ENCODE measurements at regions not wholly inside any gene's neighbourhood (a gene's known extent, or its start where the extent isn't known, plus 50 kb on each side); places are given as distances from the start of the nearest gene placed in this dataset.

DNA sequence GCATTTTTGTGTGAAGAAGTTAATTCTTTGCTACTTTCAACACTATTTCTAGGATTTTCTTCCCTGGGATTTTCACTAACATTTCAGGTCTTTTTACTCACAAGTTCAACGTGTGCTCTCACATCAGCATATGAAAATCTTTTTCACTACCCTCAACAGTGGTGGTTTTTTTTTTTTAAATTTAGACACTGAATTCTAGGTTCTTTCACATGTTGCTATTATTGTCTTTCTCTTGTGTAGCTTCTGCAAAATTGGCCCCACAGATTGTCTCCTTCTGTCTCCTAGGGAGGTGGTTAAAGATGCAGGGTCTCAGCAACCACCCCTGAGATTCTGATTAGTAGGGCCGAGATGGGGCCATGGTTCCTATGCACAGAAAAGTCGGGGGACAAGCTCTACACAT, 165.0 kb upstream of the GPR26 start:
- DNase-seq: no peak

DNA sequence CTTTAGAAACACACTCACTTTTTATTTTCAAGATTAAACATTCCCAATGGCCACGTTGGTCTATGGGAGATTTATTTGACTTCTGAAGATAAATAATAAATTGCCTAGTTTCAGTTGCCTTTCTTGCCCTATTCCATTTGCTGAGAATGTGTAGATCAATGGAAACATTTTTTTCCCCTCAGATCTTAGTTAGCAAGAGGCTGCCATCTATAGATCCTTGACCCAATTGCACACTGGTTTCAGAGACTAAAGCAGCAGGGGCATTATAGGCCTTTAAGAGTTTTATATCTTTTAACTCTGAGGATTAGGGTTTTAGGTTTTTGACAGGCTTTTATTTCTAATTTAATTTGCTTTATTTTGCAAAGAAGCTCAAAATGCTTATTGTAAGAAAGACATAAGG, 163.2 kb upstream of the GPR26 start:
- DNase-seq: no peak

DNA sequence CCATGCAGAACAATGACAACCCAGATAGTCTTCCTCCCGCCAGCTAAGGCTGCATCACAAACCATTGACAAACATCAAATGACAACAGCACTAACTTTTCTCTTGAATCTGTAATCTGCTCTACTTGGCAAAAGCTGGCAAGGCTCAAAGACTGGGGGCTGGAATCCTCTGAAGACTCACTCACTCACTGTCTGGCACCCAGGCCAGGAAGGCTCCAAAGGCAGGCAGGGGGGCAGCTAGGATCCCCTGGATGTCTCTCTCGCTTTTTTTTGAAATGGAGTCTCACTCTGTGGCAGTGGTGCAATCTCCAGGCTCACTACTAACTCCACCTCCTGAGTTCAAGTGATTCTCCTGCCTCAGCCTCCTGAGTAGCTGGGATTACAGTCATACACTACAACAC, 159.7 kb upstream of the GPR26 start:
- DNase-seq: no peak

DNA sequence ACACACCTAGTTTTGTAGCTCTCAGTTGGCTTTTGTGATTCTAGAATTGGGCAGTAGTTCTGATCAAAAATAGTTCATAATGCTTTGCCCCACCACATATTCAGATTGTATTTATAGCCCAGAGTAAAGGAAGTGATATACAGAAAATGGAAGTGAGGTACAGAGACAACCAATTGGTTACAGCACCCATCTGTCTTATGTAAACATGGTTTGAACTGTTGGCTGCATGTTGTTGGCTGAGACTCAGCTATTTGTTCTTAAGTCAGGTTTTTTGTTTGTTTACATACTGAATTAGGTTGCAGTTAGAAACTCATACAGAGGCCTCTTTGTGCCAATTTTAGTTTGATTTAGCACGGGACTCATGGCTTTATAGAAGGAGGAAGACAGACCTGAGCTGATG, 158.9 kb upstream of the GPR26 start:
- no peak for DNase-seq

DNA sequence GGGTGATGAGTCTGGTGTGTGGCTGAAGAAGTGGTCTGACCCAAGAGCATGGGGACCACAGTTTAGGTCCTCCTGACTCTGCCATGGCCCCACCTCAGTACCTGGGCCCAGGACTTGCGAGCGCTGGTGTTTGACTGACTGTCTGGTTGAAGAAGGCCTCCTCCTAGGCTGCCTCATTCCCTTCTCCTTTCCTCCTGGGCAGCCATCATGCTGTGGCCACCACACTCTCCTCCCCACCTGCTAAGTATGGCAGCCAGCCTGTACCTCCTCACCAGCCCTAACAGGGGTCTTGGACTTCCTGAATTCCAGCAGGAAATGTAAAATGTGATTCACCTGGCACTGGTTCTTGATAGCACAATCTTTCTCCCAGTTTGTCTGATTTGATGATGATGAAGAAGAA, 156.8 kb upstream of the GPR26 start:
- DNase-seq: no peak

DNA sequence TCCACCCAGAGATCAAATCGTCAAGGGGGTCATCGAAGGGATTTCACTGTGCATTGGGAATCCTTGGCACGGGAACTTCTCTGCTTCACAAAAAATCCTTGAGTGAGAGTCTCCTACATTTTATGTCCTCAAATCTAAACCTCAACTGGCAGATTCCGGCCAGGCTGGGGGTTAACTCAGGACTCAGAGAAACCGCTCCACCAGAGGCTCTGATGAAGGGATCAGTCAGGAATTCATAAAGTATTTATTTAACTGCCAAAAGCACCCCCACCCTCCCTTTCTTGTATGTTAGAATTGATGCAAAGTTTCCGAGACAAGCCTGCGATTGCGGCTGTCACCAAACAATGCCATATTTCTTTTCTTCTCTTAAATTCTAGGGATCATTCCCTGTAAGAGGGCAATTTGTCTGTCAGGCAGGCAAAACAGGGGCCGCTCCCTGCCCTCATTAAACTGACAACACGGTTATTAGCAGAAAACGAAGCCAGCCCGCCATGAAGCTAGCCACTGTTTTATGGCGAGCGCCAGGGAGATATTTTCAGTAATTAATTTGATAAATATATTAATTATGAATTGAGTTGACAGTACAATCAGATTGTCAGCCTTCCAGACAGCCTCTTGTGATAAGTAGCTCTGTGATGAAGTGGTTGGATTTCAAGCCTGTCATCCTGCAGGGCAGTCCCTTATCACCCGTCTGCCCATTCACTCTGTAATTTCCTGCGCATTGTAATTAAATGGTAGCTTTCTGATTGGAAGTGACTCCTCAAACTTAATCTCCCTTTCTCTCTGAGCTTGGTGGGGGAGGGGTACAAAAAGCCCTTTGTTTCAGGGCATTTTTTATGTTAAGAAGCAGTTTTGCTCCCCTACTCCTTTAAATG, 153.0 kb upstream of the GPR26 start:
- DNase-seq: no peak

DNA sequence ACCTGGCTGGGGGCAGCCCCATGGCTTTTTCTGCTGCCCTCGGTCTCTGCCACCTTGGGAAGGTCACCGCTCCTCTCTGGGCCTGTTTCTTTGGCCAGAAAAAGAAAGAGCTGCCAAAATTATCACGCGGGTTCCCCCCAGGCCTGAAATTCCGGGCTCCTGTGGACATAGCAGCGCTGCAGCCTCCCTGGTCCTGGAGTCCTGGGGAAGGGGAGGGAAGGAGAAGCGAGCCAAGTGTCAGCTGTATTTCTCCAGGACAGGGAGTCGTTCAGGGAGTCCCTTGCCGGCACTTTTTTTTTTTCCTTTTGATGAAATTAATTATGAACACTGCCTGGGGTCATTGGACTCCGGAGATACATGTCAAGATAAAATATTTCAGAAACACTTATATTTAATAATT, 152.3 kb upstream of the GPR26 start:
- no peak for DNase-seq

DNA sequence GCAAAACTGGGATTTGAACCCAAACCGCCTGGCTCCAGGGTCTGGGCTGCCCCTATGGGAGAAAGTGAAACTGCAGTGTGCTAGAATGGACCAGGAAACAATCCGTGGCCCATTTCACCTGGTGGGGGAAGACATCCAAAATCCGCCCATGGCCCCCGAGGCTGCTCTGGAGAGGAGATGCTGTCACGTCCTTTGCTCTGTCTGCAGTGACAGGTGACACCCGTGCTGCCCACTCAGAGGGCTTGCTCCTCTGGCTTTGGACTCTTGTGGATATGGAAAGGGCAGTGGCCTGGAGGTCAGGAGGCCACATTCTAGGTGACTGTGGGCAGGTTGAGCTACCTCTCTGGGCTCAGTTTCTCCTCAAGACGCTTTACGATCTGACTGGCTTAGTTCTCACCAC, 151.2 kb upstream of the GPR26 start:
- no peak for DNase-seq

DNA sequence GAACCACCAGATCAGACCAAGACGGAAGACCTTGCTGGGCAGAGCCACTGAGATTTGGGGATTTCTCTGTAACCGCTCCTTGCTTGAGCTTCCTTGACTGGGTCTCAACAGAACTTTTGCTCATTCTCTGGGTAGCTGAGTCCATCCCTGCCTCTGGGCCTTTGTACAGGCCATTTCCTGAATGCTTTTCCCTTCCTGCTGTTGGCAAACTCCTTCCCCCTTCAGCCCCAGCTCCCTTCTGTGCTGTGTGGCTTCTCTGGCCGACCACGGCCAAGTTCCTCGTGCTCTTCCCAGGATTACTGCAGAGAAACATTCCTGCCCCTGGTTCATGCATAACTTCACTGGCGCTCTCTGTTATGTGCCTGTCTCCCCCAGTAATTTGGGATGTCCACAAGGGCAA, 150.5 kb upstream of the GPR26 start:
- DNase-seq: no peak

DNA sequence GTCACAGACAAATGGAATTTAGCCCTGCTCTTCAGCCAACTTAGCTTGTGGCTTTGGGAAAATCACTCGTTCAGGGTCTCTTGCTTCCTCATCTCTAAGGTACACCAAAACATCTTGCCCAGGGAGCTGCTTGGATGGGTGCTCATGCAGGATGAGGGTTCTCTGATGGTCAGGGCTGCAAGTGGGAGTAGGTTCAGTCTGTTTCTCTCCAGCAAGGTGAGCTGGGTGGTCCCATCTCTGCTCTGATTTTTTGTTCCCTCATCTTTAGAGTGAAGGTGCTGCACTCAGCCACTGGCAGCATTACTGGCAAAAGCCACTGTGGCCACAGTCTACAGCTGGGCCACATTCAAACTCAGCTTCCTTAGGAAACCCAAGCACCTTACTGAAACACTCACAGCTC, 149.9 kb upstream of the GPR26 start:
- no peak for DNase-seq

DNA sequence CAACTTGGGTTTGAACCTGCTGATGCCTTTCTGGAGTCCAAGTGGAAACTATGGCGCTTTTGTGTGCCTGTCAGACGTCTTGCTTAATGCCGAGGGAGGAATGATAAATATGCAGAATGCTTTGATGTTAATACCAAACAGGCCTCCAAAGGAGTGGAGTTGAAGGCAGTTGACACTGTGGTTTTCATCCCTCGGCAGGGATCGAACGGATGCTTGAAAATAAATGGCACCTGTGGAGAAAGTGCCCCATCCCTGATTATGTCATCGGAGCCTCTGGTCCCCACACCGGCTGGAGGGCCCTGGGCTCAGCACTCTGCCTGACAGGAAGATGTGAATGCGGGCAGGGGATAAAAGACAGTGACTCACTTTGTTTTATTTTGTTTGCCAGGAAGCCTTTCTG, 148.7 kb upstream of the GPR26 start:
- DNase-seq: no peak

DNA sequence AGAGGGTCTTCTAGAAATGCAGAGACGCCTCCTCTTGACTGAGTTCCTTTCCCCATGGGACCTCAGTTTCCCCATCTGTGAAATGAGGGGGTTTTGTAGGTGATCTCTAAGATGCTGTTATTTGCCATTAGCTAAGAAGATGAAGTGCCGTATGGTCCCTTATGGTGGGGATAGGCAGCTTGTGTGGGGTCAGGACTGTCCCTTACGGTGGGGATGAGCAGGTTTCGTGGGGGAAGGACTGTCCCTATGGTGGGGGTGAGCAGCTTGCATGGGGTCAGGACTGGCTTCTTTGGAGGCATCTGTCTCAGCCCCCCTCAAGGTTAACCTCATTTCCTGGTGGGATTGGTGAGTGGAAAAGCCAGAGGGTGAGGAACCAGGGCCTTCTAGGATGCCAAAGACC, 148.3 kb upstream of the GPR26 start:
- no peak for DNase-seq

DNA sequence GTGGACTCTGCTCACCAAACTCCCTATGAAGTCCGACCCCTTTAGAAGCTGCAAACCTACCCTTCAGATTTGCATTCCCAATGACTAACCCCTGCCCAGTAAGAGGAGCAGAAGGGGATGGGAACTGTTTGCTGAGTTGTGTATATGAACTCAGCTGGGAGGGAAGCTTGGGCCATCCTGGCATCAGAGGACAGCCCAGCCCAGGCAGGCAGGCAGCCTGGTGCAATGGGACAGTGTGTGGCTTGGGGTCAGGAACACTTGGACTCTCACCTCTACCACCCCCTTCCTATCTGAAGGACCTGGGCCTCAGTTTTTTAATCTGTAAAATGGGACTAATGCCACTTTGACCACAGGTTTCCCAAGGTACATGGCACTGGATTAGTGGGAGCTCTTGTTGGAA, 147.4 kb upstream of the GPR26 start:
- DNase-seq: no peak

DNA sequence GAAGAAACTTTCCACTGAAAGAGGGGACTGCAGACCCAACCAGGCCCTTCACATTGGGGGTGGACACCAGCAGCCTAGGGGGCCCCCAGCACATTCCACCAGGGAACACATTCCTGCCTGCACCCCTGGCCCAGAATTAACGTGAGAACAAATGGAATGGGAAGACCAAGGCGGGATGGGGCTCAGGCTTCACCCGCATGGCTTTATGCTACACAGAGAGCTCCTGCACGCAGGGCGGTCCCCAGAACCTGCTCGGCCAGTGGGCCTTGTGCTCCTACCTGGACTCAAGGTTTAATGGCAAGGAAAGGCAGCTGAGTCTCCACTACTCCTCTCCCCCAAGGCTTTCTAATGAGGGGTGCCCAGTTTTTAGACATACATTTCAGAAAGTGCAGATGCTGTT, 146.3 kb upstream of the GPR26 start:
- no peak for DNase-seq

DNA sequence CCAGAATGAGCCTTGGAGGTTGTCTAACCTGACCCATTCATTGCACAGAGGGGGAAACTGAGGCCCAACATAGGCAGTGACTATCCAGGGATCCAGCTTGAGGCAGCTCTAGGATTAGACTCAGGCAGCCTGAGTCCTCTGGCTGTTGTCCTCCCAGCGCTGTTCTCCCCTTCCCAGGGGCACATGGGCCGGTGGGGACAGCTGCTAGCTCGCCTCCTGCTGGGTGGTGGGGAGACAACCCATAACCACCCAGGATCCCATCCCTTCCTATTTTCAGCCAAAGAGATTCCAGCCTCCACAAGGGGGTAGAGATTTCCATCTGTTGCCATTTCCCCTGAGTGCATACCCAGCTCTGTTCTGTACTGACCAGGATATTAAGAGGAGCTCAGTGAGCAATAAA, 145.1 kb upstream of the GPR26 start:
- no peak for DNase-seq

DNA sequence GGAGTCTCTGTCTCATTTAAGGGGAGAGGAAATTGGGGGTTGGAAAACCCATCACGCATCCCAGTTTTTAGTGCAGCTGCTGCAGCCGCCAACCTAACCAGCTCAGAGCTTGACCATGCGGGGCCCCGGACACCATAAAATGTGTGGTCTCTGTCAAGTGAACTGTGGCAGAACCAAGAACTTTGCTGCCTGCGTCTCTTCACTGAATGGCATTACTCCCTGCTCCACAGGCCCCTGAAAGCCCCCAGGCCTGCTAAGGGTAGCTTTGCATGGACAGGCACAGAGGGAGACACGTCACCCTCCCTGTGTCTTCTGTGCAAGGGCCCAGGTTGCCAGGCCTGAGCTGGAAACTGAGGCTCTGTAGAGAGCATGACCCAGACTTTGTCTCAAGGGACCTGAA, 144.6 kb upstream of the GPR26 start:
- no peak for DNase-seq

DNA sequence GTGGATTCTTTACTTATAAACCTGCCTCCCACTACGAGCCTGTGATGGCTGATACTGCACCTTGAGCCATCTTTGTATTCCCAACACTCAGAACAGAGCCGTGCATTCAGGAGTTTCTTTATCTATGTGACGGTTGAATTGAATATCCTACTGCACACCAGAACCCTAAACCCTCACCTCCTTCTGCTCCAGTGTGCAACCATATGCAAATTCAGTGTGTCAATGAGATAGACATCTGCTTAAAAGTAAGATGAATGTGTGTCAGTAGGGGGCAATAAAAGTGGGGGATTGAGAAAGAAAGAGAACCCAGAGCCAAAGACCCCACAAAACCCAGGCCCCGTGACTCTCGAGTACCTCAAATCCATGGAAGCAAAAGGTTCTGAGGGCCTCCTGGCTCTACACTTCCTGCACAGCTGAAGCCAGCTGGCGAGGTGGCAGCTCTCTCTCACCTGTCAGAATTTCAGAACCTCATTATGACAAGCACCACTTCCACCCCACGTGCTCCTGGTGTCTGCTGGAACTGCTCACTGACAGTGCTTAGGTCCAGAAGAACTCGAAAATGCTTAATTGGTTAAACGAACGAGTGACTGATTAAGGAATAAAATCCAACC, 143.3 kb upstream of the GPR26 start:
- no peak for DNase-seq

DNA sequence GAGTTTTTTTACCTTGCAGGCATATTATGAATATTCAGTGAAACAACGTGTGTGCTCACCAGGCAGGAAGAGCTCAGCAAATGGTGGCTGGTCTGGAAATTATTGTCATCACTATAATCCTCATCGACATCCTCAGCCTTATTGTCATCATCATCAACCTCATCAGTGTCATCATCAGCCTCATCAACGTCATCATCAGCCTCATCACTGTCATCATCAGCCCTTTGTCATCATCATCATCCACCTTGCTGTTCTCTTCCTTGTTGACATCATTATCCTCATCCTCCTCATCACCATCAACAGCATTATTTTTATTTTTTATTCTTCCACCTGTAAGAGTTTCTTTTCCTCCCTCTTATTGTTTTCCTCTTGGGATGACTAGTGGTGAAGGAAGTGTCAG, 142.3 kb upstream of the GPR26 start:
- DNase-seq: no peak

DNA sequence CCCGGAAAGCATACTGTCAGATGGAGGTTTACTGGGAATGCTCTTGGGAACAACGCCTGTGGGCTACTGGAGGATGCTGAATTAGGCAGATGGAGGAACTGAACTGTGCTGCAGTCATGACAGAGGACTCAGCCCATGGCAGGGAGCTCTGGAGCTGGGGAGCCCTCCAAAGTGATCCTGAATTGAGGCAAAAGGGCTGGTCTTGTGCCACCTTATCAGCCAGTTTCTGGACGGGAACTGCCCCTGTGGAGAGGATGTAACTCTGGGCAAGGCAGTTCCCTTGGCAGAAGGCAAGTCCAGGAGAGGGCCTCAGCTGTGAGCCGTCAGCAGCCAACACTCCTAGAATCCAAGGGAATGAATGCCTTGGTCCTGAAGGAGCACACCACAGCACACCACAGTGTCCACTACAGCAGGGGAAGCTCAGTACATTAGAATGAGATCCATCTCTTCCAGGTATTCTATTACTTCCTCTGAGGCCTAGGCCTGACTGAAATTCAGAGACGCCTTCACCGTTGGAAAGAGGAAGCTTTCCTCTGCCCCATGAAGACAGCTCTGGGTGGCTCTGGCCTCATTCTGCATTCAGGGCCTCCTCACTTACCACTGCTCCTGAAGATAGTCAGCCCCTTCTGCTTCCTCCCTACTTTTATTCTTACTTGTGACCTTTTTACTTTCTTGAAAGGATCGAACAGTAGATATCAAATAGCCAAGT, 139.6 kb upstream of the GPR26 start:
- DNase-seq: no peak

DNA sequence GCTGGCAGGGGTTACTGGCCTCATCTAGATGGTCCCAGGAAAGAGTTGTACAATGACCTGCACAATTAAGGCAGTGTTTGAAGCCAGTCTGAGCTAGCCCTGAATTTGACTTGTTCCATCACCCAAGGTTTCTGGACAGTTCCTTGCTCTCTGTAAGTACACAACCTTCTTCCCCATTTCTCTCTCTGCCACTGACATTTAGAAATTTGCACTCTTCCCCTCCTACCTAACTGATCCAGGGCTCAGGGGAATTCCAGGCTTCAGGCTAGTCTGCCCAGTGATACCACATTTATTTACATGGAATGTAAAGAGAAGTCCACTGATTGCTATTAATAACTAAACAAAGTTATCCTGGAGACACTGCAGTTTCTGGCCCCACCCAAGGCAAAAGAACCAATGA, 139.0 kb upstream of the GPR26 start:
- DNase-seq: no peak

DNA sequence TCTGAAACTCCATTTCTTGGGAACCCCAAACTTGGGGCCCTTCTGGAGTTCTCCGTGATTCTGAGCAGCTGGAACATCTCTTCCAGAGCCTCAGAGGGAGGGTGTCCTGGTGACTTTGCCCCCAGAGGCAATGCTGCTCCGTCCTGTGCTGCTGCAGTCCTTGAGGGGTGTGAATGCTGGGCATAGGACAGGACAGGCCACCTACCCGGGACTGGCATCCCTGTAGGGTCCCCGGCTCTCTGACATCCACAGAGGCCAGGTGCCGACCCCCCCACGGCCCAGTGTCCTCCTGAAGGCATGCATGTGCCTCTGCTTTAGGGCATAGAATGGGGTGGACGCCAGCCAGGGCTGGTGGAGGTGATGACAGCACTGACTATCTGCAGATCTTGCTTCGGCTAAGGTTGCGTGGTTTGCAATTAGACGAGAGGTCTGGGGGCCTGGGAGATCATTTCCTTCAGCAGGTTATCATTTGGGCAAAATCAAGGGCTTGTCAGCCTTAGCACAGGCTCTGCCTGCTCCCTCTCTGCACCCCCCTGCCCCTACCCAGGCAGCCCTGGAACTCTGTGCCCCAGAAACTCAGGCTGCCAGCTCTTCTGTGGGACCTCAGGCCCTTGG, 136.9 kb upstream of the GPR26 start:
- no peak for DNase-seq

DNA sequence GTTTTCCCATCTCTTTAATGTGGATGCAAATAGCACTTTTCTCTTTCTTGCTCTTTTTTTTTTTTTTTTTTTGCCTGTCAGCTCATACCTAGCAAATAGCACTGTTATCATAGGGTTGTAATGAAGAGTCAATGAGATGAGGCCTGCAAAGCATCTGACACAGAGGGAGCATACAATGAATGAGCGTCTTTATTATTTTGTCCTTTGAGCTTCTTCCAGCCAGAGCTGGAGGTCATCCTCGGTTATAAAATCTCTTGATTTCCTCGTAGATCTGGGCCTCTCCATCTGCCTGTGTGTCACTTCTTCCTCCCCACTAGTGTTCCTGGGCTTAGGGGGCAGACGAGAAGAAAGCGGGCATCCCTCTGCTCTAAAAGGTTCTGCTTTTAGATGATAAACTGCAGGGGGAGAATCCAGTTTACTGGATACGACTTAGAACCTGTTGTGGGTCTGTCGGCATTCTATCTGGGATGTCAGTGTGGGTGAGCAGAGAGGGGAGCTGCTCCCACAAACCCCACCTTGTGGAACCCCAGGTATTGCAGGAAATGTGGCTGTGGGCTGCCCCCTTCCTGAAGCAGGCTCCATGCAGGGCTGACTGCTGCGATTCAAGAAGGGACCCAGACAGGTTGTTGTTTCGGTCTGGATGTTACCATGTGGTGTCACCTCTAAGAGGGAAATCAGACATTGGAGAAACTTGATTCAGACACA, 135.8 kb upstream of the GPR26 start:
- no peak for DNase-seq

DNA sequence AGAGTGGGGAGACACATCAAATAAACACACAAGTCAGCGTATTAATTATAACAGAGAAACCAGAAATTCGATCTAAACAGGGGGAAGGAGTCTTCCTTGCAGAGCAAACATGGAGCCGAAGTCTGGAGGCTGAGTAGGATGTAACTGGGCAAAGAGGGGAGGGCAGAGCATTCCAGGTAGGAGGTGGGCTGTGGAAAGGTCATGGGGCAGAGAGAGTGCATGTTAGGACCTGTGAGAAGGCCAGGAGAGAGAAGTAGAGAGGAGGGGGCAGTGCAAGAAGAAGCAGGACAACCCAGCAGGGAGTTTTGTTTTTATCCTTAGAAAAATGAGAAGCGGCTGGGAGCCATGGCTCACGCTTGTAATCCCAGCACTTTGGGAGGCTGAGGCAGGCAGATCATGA, 130.8 kb upstream of the GPR26 start:
- DNase-seq: no peak
